Thoracic aorta (tissue), 2 donors: ENCODE measurements at regions not wholly inside any gene's neighbourhood (a gene's known extent, or its start where the extent isn't known, plus 50 kb on each side); places are given as distances from the start of the nearest gene placed in this dataset.
"Not testable (repeated sequence)": the region's sequence is repeated elsewhere in the genome, so short reads cannot be mapped to it uniquely, and the experiment has no call there.

Experiments used
- ATAC-seq: fragments of 150-250 bp; one replicate; pipeline ENCODE4 v1.8.0; 2017; ENCODE audit warnings: low read depth; ENCODE audit not compliant: insufficient number of reproducible peaks, low FRiP score
- DNase-seq: peaks from one replicate; pipeline ENCODE4 v3.0.0-alpha.2; 2020; ENCODE audit warnings: low spot score
- H3K27ac ChIP-seq, 2 donors: fragments of 200-600 bp; sonication (generic); 1 replicate in 1 of 2; 2 replicates in 1 of 2; pipeline ENCODE4 v1.5.1; 2016; ENCODE audit warnings: mild to moderate bottlenecking in 2 of 2, moderate library complexity in 2 of 2
- H3K27me3 ChIP-seq: fragments of 200-600 bp; sonication (generic); replicated peaks from 2 replicates; pipeline ENCODE4 v1.6.0; 2016; ENCODE audit warnings: mild to moderate bottlenecking; ENCODE audit not compliant: insufficient read depth
- H3K36me3 ChIP-seq: fragments of 200-600 bp; sonication (generic); one replicate; pipeline ENCODE4 v1.5.1; 2016
- H3K4me1 ChIP-seq, 2 donors: fragments of 200-600 bp; sonication (generic); 1 replicate in 1 of 2; 2 replicates in 1 of 2; pipeline versions ENCODE4 v1.5.1 to v1.6.0; 2016; ENCODE audit warnings: low read depth in 2 of 2, mild to moderate bottlenecking in 1 of 2; ENCODE audit not compliant: control insufficient read depth in 1 of 2
- H3K4me3 ChIP-seq: fragments of 200-600 bp; sonication (generic); 2 replicates; pipeline ENCODE4 v1.5.1; 2016; ENCODE audit warnings: mild to moderate bottlenecking
- H3K9me3 ChIP-seq: fragments of 200-600 bp; sonication (generic); 2 replicates; pipeline ENCODE4 v1.5.1; 2016
- TF ChIP-seq, protein P1 (sequence below): fragments of 200-600 bp; sonication (generic); IDR thresholded peaks from one replicate; pipeline ENCODE4 v1.5.1; 2019; ENCODE audit warnings: antibody characterized with exemption

DNA sequence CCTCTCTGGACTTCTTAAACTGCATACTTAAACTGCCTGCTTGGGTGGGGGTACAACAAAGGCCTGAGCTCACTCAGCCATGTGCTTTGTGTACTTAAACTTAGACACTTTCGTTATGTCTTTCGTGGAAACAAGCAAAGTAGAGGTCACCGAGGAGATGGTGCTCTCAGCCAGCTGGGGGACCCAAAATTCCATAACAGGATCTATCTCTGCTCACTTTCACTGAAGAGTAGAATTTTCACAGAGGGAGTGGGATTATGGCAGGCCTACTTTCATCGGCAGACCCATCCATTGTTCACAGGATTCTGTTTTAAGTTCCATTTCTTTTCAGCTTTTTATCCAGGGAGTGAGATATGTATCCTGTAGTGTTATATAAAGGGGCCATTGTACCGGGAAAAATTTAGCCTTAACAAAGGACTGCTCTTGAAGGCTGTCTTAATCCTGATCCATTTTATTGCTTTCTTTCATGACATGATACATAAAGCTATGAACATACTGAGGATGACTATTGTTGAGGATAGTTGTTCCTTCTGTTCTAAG is 370.0 kb upstream of the GHITM start:
- no peak for DNase-seq
- ATAC-seq: no peak
- no peak overlapping the region for H3K4me3 ChIP-seq
- H3K4me1 ChIP-seq: no peaks in the 10 kb centered on the region
- H3K9me3 ChIP-seq: no peaks in the 10 kb centered on the region
- no peak overlapping the region for H3K27ac ChIP-seq
- no peaks in the 10 kb centered on the region for H3K36me3 ChIP-seq
- H3K27me3 ChIP-seq: no peaks in the 10 kb centered on the region
- TF ChIP-seq, protein P1, sequence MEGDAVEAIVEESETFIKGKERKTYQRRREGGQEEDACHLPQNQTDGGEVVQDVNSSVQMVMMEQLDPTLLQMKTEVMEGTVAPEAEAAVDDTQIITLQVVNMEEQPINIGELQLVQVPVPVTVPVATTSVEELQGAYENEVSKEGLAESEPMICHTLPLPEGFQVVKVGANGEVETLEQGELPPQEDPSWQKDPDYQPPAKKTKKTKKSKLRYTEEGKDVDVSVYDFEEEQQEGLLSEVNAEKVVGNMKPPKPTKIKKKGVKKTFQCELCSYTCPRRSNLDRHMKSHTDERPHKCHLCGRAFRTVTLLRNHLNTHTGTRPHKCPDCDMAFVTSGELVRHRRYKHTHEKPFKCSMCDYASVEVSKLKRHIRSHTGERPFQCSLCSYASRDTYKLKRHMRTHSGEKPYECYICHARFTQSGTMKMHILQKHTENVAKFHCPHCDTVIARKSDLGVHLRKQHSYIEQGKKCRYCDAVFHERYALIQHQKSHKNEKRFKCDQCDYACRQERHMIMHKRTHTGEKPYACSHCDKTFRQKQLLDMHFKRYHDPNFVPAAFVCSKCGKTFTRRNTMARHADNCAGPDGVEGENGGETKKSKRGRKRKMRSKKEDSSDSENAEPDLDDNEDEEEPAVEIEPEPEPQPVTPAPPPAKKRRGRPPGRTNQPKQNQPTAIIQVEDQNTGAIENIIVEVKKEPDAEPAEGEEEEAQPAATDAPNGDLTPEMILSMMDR: no peak

DNA sequence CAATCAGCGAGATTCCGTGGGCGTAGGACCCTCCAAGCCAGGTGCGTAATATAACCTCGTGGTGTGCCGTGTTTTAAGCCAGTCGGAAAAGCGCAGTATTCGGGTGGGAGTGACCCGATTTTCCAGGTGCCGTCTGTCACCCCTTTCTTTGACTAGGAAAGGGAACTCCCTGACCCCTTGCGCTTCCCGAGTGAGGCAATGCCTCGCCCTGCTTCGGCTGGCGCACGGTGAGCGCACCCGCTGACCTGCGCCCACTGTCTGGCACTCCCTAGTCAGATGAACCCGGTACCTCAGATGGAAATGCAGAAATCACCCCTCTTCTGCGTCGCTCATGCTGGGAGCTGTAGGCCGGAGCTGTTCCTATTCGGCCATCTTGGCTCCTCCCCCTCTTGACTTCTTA is 352.6 kb upstream of the GHITM start:
- not testable (repeated sequence) for ATAC-seq, H3K36me3 ChIP-seq, H3K27ac ChIP-seq, H3K4me1 ChIP-seq, H3K4me3 ChIP-seq, DNase-seq, H3K9me3 ChIP-seq, H3K27me3 ChIP-seq

DNA sequence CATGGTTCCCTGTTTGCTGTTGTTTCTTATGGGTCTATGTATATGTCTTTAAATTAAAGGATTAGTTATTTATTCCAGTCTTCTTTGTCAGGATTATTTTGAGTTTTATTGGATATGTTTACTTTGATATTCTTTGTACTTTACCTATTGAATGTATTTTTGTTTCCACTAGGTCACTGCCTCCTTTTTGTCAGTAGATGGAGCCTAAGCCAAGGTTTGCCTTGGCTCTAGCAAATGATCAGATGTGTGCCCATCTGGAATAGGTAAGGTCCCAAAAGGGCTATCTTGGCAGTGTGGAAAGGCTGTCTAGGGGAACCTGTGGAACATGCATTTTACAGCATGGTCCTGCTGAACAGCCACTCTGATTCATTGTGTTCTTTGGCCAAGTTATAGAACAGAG is 337.3 kb upstream of the GHITM start:
- no peak overlapping the region for H3K4me3 ChIP-seq
- H3K9me3 ChIP-seq: peaks cover 4% of the 10 kb centered on the region
- ATAC-seq: no peak
- no peak for DNase-seq
- H3K4me1 ChIP-seq: no peaks in the 10 kb centered on the region
- no peaks in the 10 kb centered on the region for H3K27me3 ChIP-seq
- H3K36me3 ChIP-seq: no peaks in the 10 kb centered on the region
- TF ChIP-seq, protein P1: no peak
- H3K27ac ChIP-seq: no peak overlapping the region

DNA sequence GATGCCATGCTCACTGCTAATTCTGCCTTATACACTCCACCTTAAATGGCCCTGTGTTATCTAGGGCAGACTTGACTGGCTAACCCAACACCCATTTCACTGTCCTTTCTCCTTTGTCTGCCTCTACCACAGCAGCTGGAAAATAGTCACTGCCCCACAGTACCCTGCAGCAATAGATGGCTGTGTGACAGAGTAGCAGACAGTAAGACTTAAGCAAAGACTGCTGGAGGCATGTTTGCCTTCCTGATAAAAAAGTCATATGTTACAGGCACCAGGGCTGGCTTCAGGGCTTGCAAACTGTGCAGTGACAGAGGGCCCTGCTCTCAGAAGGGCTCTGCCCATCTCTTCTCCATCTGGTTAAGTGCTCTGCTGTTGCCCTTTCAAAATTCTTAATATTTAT is 332.6 kb upstream of the GHITM start:
- TF ChIP-seq, protein P1: no peak
- ATAC-seq: no peak
- Histone ChIP-seq H3K9me3 (no peaks in the 10 kb centered on the region), H3K4me3 (no peak overlapping the region), H3K4me1 (no peaks in the 10 kb centered on the region), H3K27ac (no peak overlapping the region), H3K27me3 (no peaks in the 10 kb centered on the region), H3K36me3 (no peaks in the 10 kb centered on the region)
- no peak for DNase-seq

DNA sequence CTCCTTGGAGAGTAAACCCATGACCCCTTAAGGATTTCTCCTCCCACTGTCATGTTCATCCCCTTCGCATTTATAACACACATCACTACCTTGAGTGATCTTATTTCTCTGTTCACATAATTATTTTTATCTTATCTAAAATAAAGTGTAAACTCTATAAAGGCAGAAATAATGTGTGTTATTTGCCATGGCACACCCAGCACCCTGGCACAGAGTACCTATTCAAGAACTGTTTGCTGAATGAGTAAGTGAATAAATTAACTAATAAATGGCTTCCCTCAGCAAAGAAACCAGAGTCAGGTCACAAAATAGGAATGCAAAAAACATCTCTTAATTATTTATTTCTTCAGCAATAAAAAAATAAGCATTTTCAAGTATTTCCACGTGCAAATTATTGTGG is 330.3 kb upstream of the GHITM start:
- Histone ChIP-seq H3K4me3 (no peak overlapping the region), H3K27ac (no peak overlapping the region), H3K9me3 (no peaks in the 10 kb centered on the region), H3K36me3 (no peaks in the 10 kb centered on the region), H3K4me1 (no peaks in the 10 kb centered on the region), H3K27me3 (no peaks in the 10 kb centered on the region)
- DNase-seq (no peak), ATAC-seq (no peak)
- TF ChIP-seq, protein P1: no peak

DNA sequence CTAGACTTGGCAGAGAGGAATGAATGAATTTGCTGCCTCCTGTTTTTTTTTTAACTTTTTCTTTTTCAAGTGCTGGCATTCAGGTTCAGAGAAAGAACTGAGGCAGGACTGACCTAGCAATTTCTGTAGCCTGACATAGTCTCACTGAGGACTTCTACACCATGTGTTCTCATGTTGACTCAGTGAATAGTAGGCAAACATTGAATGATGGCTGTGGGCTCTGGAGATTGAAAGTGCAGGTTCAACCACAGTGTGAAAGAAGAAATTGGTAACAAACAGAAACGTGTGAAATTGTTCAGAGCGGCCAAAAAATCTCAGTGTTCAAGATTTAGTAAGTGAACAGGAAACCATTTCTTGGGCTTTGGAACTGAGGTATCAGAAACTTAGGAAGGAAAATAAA is 322.4 kb upstream of the GHITM start:
- TF ChIP-seq, protein P1: no peak
- no peak for DNase-seq
- H3K27ac ChIP-seq: no peak overlapping the region
- H3K27me3 ChIP-seq: no peaks in the 10 kb centered on the region
- H3K36me3 ChIP-seq: no peaks in the 10 kb centered on the region
- no peaks in the 10 kb centered on the region for H3K9me3 ChIP-seq
- ATAC-seq: no peak
- peaks cover 0 to 6% of the 10 kb centered on the region in 2 donors for H3K4me1 ChIP-seq
- no peak overlapping the region for H3K4me3 ChIP-seq
